T1000 (cell line): ENCODE measurements at regions not wholly inside any gene's neighbourhood (a gene's known extent, or its start where the extent isn't known, plus 50 kb on each side); places are given as distances from the start of the nearest gene placed in this dataset.
"Not testable (repeated sequence)": the region's sequence is repeated elsewhere in the genome, so short reads cannot be mapped to it uniquely, and the experiment has no call there.

Experiments
- DNase-seq: peaks from one replicate; lab custom pipeline; 2025; ENCODE audit warnings: mixed read lengths; lab: John Stamatoyannopoulos, UW

DNA sequence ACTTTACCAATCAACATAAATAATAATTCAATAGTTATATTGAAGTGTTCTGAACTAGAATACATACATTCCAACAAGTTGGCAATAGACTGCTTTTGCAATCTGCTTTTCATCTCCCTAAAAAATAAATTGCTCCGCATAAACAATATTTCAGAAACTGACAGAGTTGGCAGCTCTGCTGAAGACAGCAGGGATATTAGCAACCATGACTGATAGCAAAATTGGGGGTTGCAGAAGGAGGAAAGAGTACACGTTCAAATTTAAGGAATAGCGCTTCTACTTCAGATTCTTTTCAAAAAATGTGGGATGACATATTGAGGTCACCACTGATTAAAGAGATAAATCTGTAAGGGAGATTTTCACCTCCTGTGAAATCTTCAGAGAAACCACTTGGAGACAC is 521.2 kb downstream of the DTWD2 start:
- no peak for DNase-seq

DNA sequence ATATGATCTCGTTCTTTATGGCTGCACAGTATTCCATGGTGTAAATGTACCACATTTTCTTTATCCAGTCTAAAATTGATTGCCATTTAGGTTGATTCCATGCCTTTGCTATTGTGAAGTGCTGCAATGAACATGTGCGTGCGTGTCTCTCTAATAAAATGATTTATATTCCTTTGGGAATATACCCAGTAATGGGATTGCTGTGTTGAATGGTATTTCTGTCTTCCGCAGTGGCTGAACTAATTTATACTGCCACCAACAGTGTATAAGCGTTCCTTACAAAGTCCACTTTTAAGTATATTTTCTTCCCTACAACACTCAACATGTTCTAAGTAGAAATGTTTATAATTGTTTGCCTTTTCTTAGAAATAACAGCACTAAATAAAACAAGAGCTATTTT is 521.9 kb downstream of the DTWD2 start:
- no peak for DNase-seq

DNA sequence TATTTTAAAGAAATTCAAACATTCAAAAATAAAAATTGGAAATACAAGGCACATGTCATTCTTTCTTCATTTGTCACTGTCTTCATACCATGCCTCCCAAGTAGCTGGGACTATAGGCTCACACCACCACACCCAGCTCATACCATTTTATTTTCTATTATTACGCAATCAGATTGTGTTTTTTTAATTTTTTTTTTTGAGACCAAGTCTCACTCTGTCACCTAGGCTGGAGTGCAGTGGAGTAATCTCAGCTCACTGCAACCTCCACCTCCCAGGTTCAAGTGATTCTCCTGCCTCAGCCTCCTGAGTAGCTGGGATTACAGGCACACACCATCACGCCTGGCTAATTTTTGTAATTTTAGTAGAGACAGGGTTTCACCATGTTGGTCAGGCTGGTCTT is 526.1 kb downstream of the DTWD2 start:
- not testable (repeated sequence) for DNase-seq

DNA sequence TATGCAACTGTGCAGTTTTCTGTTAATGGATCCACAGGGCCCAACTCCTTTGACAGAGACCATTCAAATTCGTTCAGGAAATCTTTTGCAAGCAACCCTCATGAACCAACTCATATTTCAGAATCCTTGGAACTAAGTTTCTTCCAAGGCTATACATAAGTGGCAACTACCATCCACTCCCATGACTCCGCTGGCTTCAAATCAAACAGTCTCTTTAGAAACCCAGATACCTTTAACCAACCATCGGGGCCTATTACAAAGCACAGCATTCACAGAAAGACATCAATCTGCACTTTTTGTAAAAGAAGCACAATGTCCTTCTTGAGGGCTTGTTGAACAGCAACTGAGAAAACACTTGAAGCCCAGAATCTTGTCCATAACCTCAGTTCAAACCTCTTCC is 526.9 kb downstream of the DTWD2 start:
- no peak for DNase-seq

DNA sequence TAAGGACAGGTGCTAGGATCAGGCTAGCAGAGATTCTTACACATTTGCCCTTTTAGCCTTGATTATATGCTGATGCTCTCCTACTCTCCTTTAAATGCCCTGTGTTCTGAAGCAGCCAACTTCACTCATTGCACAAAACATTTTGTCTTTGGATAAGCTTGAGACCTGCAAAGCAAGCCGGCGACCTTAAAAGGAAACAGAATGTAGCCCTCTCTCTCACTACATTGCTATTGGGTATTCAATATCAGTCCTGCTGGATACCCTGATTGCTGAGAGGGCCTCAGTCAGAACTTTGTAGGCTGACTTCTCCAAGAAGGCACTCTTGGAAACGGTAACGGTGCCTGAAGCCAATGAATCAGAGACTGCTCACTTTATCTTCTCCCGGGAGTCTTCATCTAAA is 528.9 kb downstream of the DTWD2 start:
- DNase-seq, result no peak

DNA sequence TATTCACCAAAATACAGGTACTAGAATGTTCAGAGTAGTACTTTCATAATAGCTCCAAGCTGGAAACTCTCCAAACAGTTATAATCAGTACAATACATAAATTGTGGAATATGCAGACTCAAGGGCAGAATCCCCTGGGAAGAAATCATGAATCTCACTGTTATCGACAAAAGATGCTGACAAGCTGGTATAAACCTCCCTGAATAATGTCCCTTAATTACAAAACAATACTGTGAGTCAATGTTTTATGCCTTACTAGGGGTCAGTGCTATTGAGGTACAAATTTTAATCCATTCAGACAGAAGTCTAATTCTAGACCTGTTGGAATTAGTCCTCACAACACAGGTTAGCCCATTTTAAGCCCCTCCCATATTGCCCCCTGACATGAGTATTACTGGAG is 532.3 kb downstream of the DTWD2 start:
- no peak for DNase-seq

DNA sequence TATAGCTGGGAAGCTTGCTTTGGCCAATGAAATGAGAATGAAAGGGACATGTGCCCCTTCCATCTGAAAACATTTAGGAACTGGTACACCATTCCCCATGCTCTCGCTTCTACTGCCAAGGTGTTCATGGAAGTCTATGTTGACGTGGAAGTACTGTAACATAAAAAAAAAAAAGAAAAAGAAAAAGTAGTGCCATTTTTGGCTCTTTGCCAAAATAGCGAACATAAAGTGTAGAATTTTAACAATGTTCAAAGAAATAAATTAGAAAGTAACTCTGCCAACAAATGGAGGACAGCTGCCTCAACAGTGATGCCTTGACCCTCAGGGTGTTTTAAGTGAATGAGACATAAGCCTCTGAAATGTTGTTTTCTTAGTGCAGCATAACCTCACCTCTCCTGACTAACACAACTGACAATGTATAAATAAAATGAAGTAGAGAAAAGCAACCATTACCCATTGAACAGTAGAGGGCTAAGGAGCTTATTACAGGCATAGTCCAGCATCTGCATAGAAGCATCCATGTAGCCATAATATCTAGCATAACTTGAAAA is 536.6 kb downstream of the DTWD2 start:
- DNase-seq, result no peak

DNA sequence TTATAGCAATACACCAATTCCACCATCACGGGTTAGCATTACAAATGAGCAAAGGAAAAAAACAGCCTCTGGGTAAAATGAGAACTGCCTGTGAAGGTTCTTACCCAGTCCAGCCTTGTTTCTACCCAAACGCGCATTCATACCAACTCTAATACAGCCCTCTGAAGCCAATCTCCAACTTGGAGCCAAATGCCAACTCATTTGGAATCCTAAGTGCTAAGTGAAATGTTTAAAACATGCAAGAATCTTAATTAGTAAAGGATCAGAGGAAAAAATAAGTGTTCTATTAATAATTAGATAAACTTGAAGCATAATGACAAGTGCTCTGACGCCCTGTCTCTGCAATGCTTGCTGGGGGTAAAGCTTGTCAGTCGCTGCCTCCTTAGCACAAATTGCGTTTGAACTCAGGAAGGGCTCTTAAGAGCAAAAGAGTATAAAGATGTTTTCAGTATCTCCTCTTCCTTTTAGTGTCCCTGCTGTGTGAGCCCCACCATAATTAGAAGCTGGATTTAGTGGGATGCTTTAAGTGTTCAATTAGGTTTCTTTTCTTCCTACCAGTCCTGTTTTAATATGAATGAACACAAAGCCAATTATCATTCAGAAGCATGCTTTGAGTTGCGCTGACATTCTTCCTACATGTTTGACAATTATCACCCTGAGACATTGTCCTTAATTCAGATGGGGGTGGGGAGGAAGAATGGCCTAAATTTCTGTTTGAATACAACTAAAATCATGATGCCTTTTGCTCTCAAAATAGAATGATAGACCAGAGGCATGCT is 537.6 kb downstream of the DTWD2 start:
- DNase-seq, result no peak

DNA sequence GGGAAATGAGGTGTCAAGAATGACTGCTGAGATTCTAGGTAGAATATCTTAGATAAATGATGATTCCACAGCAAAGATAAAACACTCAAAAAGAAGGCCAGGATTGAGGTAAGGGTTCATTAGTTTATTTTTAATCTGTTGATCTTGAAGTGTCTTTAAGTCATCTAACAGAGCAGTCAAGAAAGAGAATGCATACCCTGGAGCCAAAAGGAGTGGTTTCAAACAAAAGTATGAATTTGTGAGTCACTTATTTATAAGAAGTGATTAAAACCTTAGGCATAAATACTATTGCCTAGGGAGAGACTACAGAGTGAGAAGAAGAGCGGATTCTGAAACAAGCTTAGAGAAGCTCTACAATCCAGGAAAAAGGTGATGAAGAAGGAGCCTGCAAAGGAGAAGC is 541.0 kb downstream of the DTWD2 start:
- no peak for DNase-seq

DNA sequence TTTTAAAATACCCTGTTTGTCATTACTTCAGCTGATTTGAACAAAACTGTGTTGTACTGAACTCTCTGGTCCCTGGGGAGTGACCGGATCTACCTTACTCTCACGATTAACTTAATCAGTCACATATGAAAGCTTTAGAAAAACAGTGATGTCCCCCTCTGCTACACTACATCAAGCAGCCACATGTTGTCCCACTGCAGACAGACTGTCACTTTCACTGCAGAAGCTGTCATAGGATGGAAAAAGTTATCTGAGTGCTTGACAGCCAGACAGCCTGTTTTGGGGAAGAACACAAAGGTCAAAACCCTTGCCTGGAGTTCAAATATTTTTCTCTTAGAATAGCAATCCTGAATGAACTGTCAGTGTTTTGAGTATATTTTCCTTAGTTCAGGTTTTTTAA is 546.4 kb downstream of the DTWD2 start:
- no peak for DNase-seq

DNA sequence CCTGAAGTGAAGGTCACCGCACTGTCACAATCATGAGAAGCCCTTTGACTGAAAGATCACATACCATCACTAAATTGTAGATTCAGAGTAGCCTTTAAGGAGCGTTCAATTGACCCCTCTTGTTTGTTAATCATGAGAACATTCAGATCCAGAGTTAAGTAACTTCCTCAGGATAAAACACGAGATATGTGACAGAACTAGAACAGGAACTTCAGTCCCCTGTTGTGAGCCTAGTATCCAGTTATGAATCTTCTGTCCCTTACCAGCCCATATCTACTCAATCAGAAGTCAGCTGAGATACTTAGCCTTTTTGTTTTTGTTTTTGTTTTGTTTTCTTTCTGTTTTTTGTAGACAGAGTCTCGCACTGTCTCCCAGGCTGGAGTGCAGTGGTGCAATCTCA is 547.3 kb downstream of the DTWD2 start:
- no peak for DNase-seq

DNA sequence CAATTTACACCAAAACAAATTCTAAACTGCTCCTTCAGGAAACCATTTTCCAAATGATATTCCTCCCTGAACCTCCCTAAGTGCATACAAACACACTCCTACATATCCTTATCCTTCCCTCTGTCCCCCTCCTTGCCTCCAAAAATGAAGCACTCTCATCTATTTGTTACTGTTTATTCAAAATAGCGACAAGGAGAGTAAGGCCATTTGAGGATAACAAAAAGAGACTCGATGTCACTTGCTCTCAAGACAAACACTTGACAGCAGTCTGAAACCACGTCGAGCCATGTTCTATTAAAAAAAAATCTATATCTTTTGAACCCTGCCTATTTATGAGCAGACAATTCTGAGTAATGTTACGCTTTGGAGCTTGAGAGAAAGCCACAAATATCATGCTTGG is 547.9 kb downstream of the DTWD2 start:
- DNase-seq, result no peak

DNA sequence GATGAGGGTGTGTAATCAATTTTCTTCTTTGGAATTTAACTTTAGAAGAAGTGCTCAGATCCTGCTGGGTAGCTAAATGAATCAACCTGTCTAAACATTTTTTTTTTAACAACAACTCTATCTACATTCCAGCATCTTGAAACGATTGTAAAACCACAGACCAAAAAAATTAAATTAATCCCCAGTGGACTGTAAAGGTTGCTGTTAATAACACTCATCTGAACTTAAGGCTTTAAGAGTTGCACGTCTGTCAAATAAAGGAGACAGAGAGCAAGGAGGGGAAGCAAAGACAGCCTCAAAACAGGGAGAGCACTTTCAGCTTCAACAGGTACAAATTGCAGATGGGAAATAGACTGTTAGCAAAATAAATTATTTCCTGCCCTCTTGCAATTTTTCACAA is 548.5 kb downstream of the DTWD2 start:
- DNase-seq, result no peak

DNA sequence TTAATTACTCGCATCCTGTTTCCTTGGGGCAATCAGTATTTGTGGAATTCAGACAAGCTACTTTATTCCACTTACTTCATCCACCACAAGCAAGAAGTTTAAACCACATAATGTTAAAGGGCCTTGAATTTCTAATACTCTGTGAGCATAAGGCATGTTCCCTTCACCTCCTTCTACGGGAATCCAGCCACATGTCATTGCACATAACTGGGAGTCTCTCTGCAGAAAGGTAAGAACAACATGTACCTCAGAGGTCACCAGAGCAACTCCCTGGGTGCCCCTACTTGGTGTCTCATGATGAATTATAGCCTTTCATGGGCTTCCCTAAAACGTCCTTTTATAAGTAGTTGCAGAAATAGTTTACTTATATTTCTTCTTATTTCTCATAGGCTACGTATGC is 553.2 kb downstream of the DTWD2 start:
- DNase-seq, result no peak

DNA sequence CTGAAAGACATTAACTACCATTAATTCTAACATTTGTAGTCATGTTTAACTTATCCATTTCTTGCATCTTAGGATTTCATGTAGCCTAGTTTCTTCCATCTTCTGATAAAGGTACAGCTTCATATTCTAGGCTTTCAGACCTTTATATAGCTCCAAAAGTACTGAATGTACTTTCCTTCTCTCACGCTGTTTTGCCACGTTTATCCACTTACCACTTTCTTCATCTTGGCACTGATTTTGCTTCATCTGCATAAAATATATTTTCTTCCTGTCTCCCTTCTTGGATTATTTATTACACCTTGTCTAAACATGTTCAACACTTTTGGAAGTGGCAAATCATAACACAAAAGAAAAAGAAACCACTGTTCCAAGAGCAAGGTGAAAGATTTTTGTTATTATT is 553.8 kb downstream of the DTWD2 start:
- no peak for DNase-seq

DNA sequence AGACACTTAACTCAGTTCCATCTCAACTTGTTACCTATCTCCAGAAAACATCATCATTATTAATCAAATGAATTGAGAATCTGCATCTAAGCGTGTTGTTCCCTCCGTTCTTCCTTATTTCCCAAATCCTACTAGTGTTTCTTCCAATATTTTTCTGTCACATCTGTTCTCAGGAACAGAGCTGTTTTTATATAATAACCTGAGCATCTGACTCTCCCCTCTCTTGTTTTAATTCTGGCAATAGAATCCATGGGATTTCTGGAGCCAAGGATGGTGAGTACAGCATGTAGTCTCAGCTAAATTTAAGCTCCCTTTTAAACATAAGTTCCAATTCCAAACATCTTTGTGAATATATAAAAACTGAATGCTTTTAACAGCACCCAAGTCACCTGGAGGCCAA is 558.3 kb downstream of the DTWD2 start:
- DNase-seq, result no peak

DNA sequence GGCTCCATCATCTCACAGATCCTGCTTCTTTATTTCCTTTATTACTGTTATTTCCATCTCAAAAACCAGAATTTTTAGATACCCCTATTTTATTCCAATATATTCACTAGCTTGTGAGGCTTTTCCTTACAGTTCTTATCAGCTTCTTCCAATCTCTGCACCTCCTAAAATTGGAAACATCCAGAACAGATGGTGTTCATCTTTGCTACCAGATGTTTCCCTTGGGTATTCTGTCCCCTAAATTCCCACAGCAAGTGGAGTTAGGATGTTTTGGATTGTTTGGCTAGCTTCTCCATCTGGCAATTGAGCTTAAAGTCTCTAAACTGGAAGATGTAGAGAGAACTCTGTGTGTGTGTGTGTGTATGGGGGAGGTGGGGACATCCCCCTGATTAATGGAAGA is 580.4 kb downstream of the DTWD2 start:
- no peak for DNase-seq

DNA sequence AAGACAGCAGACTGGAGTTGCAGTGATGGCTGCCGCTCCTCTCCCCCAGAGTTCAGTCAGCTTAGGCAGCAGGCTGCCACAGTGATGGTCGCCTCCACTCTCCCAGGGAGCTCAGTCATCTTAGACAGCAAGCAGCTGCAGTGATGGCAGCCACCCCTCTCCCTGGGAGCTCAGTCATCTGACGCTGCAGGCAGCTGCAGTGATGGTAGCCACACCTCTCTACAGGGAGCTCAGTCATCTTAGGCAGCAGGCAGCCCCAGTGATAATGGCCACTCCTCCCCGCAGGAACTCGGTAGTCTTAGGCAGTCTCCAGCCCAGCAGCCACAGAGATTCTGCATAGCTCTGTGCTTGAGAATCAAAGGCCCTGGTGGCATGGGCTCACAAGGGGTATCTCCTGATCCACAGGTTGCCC is 582.7 kb downstream of the DTWD2 start:
- DNase-seq, result no peak

DNA sequence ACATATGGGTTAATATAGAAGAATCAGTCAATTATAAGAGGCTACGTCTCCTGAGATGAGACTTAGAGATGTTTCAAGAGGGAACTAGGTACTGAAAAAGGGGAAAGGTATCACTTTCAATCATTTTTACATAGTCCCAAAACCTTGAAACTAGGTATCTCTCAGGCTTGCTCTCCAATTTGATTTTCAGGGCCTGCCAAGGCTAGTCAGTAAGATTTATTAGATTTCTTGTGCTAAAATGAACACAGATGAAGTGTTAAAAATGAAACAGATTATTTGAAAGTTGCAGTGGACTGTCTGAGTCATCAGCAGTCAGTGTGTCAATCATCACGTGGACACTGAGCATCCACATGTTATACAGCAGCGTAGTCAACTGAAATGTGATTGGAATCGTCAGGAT is 591.1 kb downstream of the DTWD2 start:
- DNase-seq, result no peak

DNA sequence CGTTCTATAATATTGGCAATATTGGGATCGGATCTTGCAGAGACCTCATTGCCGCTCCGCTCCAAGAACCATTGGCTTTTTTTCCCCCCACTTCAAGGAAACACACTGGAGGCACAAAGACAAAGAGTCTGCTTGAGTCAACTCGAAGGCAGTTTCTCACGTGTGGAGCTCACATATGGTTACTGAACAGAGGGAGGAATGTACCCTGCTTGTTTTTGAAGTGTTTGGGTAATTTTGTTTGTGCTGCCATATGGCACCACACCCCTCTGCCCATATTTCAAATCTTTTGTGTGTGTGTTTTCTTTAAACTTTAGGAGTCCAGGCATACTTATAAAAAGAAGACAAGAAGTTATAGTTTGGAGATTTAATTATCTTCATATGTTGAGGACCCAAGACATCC is 595.9 kb downstream of the DTWD2 start:
- no peak for DNase-seq

DNA sequence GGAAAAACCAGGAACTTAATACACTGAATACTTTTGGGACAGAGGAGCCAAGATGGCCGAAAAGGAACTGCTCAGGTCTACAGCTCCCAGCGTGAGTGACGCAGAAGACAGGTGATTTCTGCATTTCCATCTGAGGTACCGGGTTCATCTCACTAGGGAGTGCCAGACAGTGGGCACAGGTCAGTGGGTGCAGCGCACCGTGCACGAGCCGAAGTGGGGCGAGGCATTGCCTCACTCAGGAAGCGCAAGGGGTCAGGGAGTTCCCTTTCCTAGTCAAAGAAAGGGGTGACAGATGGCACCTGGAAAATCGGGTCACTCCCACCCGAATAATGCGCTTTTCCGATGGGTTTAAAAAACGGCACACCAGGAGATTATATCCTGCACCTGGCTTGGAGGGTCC is 605.4 kb downstream of the DTWD2 start:
- DNase-seq, result not testable (repeated sequence)

DNA sequence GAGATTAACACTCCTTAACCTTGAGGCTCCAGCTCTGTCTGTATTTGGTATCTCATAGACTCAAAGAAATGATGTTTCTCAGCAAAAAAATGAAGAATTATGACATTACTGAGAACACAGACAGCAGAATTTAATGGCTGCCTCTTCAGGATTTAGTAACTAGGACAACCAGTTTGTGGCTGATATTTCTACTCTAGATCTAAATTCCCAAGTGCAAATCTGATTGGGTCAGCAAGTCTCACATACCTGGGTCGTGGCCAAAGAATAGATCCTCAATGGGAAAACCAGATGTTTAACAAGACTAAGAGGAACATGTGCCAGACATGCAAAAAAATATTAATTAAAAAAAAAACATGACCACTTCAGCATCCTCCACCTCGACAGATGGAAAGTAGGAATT is 608.9 kb downstream of the DTWD2 start:
- DNase-seq, result no peak

DNA sequence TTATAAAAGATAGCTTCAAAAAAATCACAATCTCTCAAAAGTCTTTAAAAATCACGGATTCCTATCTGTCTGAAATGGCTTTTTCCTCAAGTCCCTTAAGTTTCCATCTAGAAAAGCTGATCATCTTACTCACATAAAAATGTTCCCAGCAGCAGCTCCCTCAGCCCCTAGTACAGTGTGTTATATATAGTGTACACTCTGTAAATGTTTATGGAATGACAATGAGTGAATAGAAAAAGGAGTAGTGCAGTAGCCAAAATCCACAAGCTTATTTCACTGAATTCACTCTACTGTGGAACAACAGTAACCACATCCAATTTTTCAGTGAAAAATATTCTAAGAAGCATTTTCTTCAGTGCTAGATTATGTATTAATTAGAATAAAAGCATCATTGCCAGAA is 609.4 kb downstream of the DTWD2 start:
- DNase-seq, result no peak

DNA sequence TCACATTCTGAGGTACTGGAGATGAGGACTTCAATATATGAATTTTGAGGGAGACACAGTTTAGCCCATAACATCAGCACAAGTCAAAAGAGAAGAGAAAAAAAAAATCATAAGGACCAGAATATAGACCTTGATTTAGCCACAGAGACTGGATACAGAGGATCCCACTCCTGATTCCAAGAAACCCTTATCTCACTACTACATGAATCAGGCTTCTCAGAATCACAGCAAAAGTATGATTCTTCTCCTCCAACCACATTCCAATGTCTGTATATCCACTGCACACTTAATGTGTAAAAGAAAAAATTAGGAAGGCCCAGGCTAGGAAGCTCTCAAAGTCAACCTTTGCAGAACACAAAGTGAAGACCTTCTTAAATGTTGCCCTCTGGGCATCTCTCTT is 610.9 kb downstream of the DTWD2 start:
- no peak for DNase-seq
